NT2/D1 (cell line): ENCODE measurements at regions not wholly inside any gene's neighbourhood (a gene's known extent, or its start where the extent isn't known, plus 50 kb on each side); places are given as distances from the start of the nearest gene placed in this dataset.

Experiments
- YY1 ChIP-seq: IDR thresholded peaks from 2 replicates; pipeline ENCODE4 v1.6.1; 2011; ENCODE audit not compliant: insufficient read length, insufficient read depth
- ZNF274 ChIP-seq: IDR thresholded peaks from 2 replicates; pipeline ENCODE4 v1.6.1; 2011; ENCODE audit warnings: mild to moderate bottlenecking, low read depth, low read length

DNA sequence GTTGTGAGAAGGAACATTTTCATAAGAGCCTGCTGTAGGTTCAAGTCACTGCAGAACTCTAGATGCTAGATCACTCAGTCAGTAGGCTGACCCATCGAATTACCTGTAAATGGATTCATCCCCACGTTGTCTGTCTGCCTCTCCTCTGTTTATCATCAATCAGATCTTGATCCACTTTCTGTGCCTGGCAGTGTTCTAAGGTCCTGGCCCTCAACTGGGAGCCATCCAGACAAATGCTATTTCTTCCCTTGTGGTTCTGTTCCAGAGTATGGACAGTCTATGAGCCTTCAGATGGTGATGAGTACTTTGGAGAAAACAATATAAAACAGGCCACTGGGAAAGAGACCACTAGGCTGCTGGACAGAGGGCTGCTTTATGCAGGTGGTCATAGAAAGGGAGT is 699.4 kb upstream of the TMEM132C start:
- TF ChIP-seq YY1 = no peak
- no peak for TF ChIP-seq ZNF274
